H9 (cell line): ENCODE measurements at regions not wholly inside any gene's neighbourhood (a gene's known extent, or its start where the extent isn't known, plus 50 kb on each side); places are given as distances from the start of the nearest gene placed in this dataset.

Source experiments
- DNase-seq: peaks from one replicate; pipeline ENCODE4 v3.0.0-alpha.2; 2017
- H2AFZ ChIP-seq: one replicate; pipeline ENCODE4 v1.6.1; 2013; ENCODE audit warnings: mild to moderate bottlenecking, low read length, control low read depth, moderate library complexity
- H2AK5ac ChIP-seq: 2 replicates; pipeline ENCODE4 v1.6.1; 2013; ENCODE audit warnings: low read length, control low read depth, mixed read lengths; ENCODE audit not compliant: insufficient read length
- H2BK120ac ChIP-seq: one replicate; pipeline ENCODE4 v1.6.1; 2013; ENCODE audit warnings: low read depth, mild to moderate bottlenecking, low read length, control low read depth, inconsistent platforms; ENCODE audit not compliant: poor library complexity, severe bottlenecking
- H2BK12ac ChIP-seq: 2 replicates; pipeline ENCODE4 v1.6.1; 2013; ENCODE audit warnings: low read length, control low read depth, mixed read lengths, low read depth; ENCODE audit not compliant: insufficient read length
- H2BK15ac ChIP-seq: 2 replicates; pipeline ENCODE4 v1.6.1; 2013; ENCODE audit warnings: low read depth, low read length, control low read depth
- H2BK20ac ChIP-seq: one replicate; pipeline ENCODE4 v1.6.1; 2013; ENCODE audit warnings: low read depth, mild to moderate bottlenecking, low read length, control low read depth, inconsistent platforms; ENCODE audit not compliant: poor library complexity, severe bottlenecking
- H2BK5ac ChIP-seq: 2 replicates; pipeline ENCODE4 v1.6.1; 2013; ENCODE audit warnings: low read length, control low read depth, mixed read lengths; ENCODE audit not compliant: insufficient read length
- H3K14ac ChIP-seq: 2 replicates; pipeline ENCODE4 v1.6.1; 2013; ENCODE audit warnings: low read length, control low read depth; ENCODE audit not compliant: insufficient read depth
- H3K18ac ChIP-seq: 2 replicates; pipeline ENCODE4 v1.6.1; 2013; ENCODE audit warnings: low read depth, mild to moderate bottlenecking, mixed read lengths, low read length, control low read depth; ENCODE audit not compliant: insufficient read length
- H3K23ac ChIP-seq: 2 replicates; pipeline ENCODE4 v1.6.1; 2013; ENCODE audit warnings: low read length, control low read depth, mixed read lengths, low read depth; ENCODE audit not compliant: insufficient read length
- H3K23me2 ChIP-seq: 2 replicates; pipeline ENCODE4 v1.6.1; 2013; ENCODE audit warnings: low read depth, mild to moderate bottlenecking, mixed read lengths, low read length, control low read depth; ENCODE audit not compliant: insufficient read length, poor library complexity, severe bottlenecking
- H3K27ac ChIP-seq: 2 replicates; pipeline ENCODE4 v1.5.1; 2013; ENCODE audit warnings: low read length, control low read depth, mixed read lengths, low read depth; ENCODE audit not compliant: insufficient read length
- H3K27me3 ChIP-seq: 2 replicates; pipeline ENCODE4 v1.6.1; 2013; ENCODE audit warnings: low read length, control low read depth, inconsistent platforms; ENCODE audit not compliant: insufficient read depth
- H3K4ac ChIP-seq: 2 replicates; pipeline ENCODE4 v1.6.1; 2013; ENCODE audit warnings: low read depth, mild to moderate bottlenecking, control low read depth, inconsistent platforms, low read length, moderate library complexity
- H3K4me1 ChIP-seq: 2 replicates; pipeline ENCODE4 v1.6.1; 2013; ENCODE audit warnings: low read length, control low read depth, inconsistent platforms; ENCODE audit not compliant: insufficient read depth
- H3K4me2 ChIP-seq: 2 replicates; pipeline ENCODE4 v1.6.1; 2013; ENCODE audit warnings: low read length, control low read depth, mixed read lengths; ENCODE audit not compliant: insufficient read length, insufficient read depth
- H3K56ac ChIP-seq: 2 replicates; pipeline ENCODE4 v1.6.1; 2013; ENCODE audit warnings: low read depth, mild to moderate bottlenecking, mixed read lengths, low read length, control low read depth; ENCODE audit not compliant: insufficient read length
- H3K79me1 ChIP-seq: 2 replicates; pipeline ENCODE4 v1.6.1; 2013; ENCODE audit warnings: low read depth, mild to moderate bottlenecking, moderate library complexity, low read length, control low read depth, inconsistent platforms; ENCODE audit not compliant: insufficient read depth, poor library complexity, severe bottlenecking
- H3K79me2 ChIP-seq: 2 replicates; pipeline ENCODE4 v1.6.1; 2013; ENCODE audit warnings: low read length, control low read depth, inconsistent platforms; ENCODE audit not compliant: insufficient read depth
- H3K9ac ChIP-seq: 2 replicates; pipeline ENCODE4 v1.6.1; 2013; ENCODE audit warnings: low read length, control low read depth, mixed read lengths; ENCODE audit not compliant: insufficient read length; ENCODE audit errors: extremely low read depth
- H3K9me3 ChIP-seq: one replicate; pipeline ENCODE4 v1.6.1; 2013; ENCODE audit warnings: low read depth, low read length, inconsistent platforms; ENCODE audit not compliant: control insufficient read depth
- H3T11ph ChIP-seq: one replicate; pipeline ENCODE4 v1.6.1; 2013; ENCODE audit warnings: mild to moderate bottlenecking, low read length, control low read depth, inconsistent platforms
- H4K20me1 ChIP-seq: one replicate; pipeline ENCODE4 v1.6.1; 2013; ENCODE audit not compliant: control insufficient read depth, insufficient read length, insufficient read depth
- H4K5ac ChIP-seq: 2 replicates; pipeline ENCODE4 v1.6.1; 2013; ENCODE audit warnings: low read depth, mild to moderate bottlenecking, mixed read lengths, low read length, control low read depth; ENCODE audit not compliant: insufficient read length
- H4K8ac ChIP-seq: replicated peaks from 2 replicates; pipeline ENCODE4 v1.6.1; 2013; ENCODE audit warnings: low read length, control low read depth, mixed read lengths, low read depth; ENCODE audit not compliant: insufficient read length
- H4K91ac ChIP-seq: 2 replicates; pipeline ENCODE4 v1.6.1; 2013; ENCODE audit warnings: low read depth, mild to moderate bottlenecking, moderate library complexity, mixed read lengths, low read length, control low read depth; ENCODE audit not compliant: insufficient read length
- H3K27ac Mint-ChIP-seq, 3 experiments: 2 replicates in 2 of 3; 3 replicates in 1 of 3; pipeline ENCODE4 v1.8.0; 2020 to 2021; ENCODE audit warnings: mixed read lengths in 3 of 3, mild to moderate bottlenecking in 1 of 3, moderate library complexity in 1 of 3
- H3K27me3 Mint-ChIP-seq: 2 replicates; pipeline ENCODE4 v1.8.0; 2021; ENCODE audit warnings: low read depth, mild to moderate bottlenecking, moderate library complexity, mixed read lengths
- H3K36me3 Mint-ChIP-seq, 3 experiments: 2 replicates in 2 of 3; 3 replicates in 1 of 3; pipeline ENCODE4 v1.8.0; 2020 to 2021; ENCODE audit warnings: low read depth in 3 of 3, mixed read lengths in 3 of 3; ENCODE audit not compliant: insufficient read depth in 1 of 3
- H3K4me1 Mint-ChIP-seq, 2 experiments: 2 replicates each; pipeline ENCODE4 v1.8.0; 2020; ENCODE audit warnings: mixed read lengths in 2 of 2
- H3K4me3 Mint-ChIP-seq, 2 experiments: 2 replicates in 1 of 2; 3 replicates in 1 of 2; pipeline ENCODE4 v1.8.0; 2020 to 2021; ENCODE audit warnings: mild to moderate bottlenecking in 2 of 2, mixed read lengths in 2 of 2, moderate library complexity in 1 of 2
- H3K9me3 Mint-ChIP-seq, 2 experiments: 2 replicates in 1 of 2; 3 replicates in 1 of 2; pipeline ENCODE4 v1.8.0; 2020; ENCODE audit warnings: mild to moderate bottlenecking in 2 of 2, mixed read lengths in 2 of 2, moderate library complexity in 1 of 2
- CTCF ChIP-seq: fragments of 200-600 bp; sonication (generic); conservative IDR thresholded peaks from 3 replicates; pipeline ENCODE4 v1.8.0; 2021; ENCODE audit warnings: antibody characterized with exemption, mild to moderate bottlenecking
- WGBS: extraction: QIAGEN DNeasy Blood & Tissue Kit; methylation state at CpG from one replicate; pipeline ENCODE4 v1.1.7; 2013; ENCODE audit warnings: missing lambda C conversion rate, low lambda C conversion rate, mixed read lengths; ENCODE audit not compliant: insufficient read length; ENCODE audit errors: extremely low coverage; 5-methylcytosine and 5-hydroxymethylcytosine counted together

- TF ChIP-seq CTCF: no peak
- Histone ChIP-seq H3K23me2 (no peaks in the 10 kb centered on the region), H3K4me2 (no peak overlapping the region), H3T11ph (no peak overlapping the region), H2AFZ (no peak overlapping the region), H3K18ac (no peak overlapping the region), H3K4ac (no peak overlapping the region), H3K56ac (no peak overlapping the region), H2BK12ac (no peak overlapping the region), H4K91ac (no peak overlapping the region), H3K23ac (no peak overlapping the region), H3K79me1 (no peaks in the 10 kb centered on the region), H2BK20ac (no peak overlapping the region), H2AK5ac (no peak overlapping the region), H3K27me3 (no peaks in the 10 kb centered on the region), H2BK15ac (no peak overlapping the region), H4K20me1 (no peaks in the 10 kb centered on the region), H2BK120ac (no peak overlapping the region), H3K4me1 (no peaks in the 10 kb centered on the region), H3K14ac (no peak overlapping the region), H3K79me2 (no peaks in the 10 kb centered on the region), H3K9ac (no peak overlapping the region), H3K27ac (no peak overlapping the region), H4K8ac (no peak overlapping the region), H3K9me3 (no peaks in the 10 kb centered on the region), H4K5ac (no peak overlapping the region), H2BK5ac (no peak overlapping the region)
- no peak for DNase-seq
- 0 out of 5 replicates have a peak, but pooled peaks cover 0 to 3% of the 10 kb centered on the region in 2 experiments for H3K9me3 Mint-ChIP-seq
- H3K36me3 Mint-ChIP-seq: no peaks in the 10 kb centered on the region; a peak in 1 of 7 replicates
- H3K27ac Mint-ChIP-seq: no peak overlapping the region
- H3K4me3 Mint-ChIP-seq: no peak overlapping the region
- peaks cover 11 to 12% of the 10 kb centered on the region in 2 experiments for H3K4me1 Mint-ChIP-seq
- no CpG with 5 or more reads among the region's 2 CpGs for WGBS
- H3K27me3 Mint-ChIP-seq: peaks cover 7% of the 10 kb centered on the region
Measured at GRCh38 chr5:175384724-175385552, 59.0 kb downstream of the DRD1 start.
